Breast epithelium (tissue), 3 donors: ENCODE measurements at regions not wholly inside any gene's neighbourhood (a gene's known extent, or its start where the extent isn't known, plus 50 kb on each side); places are given as distances from the start of the nearest gene placed in this dataset.

Experiments
- CTCF ChIP-seq, 3 donors: fragments of 450-650 bp; IDR thresholded peaks; one replicate each; pipeline ENCODE4 v1.5.1; 2016 to 2017; ENCODE audit warnings: antibody characterized with exemption in 3 of 3, mild to moderate bottlenecking in 3 of 3, moderate library complexity in 3 of 3
- POLR2A ChIP-seq: fragments of 450-650 bp; IDR thresholded peaks from one replicate; pipeline ENCODE4 v1.6.1; 2016; ENCODE audit warnings: antibody characterized with exemption, mild to moderate bottlenecking, moderate library complexity
- POLR2AphosphoS5 ChIP-seq, 3 donors: sonication (generic); formaldehyde crosslinking; IDR thresholded peaks; one replicate each; pipeline ENCODE4 v1.6.1; 2017; ENCODE audit warnings: antibody characterized with exemption in 3 of 3

DNA sequence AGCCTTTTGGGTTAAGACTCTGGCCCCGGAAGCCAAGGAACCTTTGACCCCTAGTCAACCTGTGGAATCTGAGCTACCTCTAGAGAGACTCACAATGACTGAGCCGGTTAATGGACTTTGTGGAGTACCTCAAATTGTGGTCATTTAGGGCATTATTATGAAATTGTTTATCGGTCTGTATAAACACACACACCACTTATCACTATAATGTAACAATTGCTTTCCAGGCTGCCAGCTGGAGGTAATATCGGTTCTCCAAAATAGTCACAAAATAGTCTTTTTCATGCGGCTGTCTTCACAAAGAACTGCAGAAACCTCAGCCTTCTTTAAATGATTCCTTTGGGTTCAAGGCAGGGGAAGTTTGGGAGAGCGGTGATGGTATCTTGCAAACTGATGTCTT is 144.2 kb downstream of the DACT1 start:
- TF ChIP-seq CTCF (IDR thresholded peaks at IDR 0.05) (no peak), POLR2A (no peak), POLR2AphosphoS5 (IDR thresholded peaks at IDR 0.05) (no peak)
